H9 (cell line): ENCODE measurements at regions not wholly inside any gene's neighbourhood (a gene's known extent, or its start where the extent isn't known, plus 50 kb on each side); places are given as distances from the start of the nearest gene placed in this dataset.
"Not testable (repeated sequence)": the region's sequence is repeated elsewhere in the genome, so short reads cannot be mapped to it uniquely, and the experiment has no call there.

ENCODE experiments used
- DNase-seq: peaks from one replicate; pipeline ENCODE4 v3.0.0-alpha.2; 2017
- H2AFZ ChIP-seq: one replicate; pipeline ENCODE4 v1.6.1; 2013; ENCODE audit warnings: mild to moderate bottlenecking, low read length, control low read depth, moderate library complexity
- H2AK5ac ChIP-seq: 2 replicates; pipeline ENCODE4 v1.6.1; 2013; ENCODE audit warnings: low read length, control low read depth, mixed read lengths; ENCODE audit not compliant: insufficient read length
- H2BK120ac ChIP-seq: one replicate; pipeline ENCODE4 v1.6.1; 2013; ENCODE audit warnings: low read depth, mild to moderate bottlenecking, low read length, control low read depth, inconsistent platforms; ENCODE audit not compliant: poor library complexity, severe bottlenecking
- H2BK12ac ChIP-seq: 2 replicates; pipeline ENCODE4 v1.6.1; 2013; ENCODE audit warnings: low read length, control low read depth, mixed read lengths, low read depth; ENCODE audit not compliant: insufficient read length
- H2BK15ac ChIP-seq: 2 replicates; pipeline ENCODE4 v1.6.1; 2013; ENCODE audit warnings: low read depth, low read length, control low read depth
- H2BK20ac ChIP-seq: one replicate; pipeline ENCODE4 v1.6.1; 2013; ENCODE audit warnings: low read depth, mild to moderate bottlenecking, low read length, control low read depth, inconsistent platforms; ENCODE audit not compliant: poor library complexity, severe bottlenecking
- H2BK5ac ChIP-seq: 2 replicates; pipeline ENCODE4 v1.6.1; 2013; ENCODE audit warnings: low read length, control low read depth, mixed read lengths; ENCODE audit not compliant: insufficient read length
- H3K14ac ChIP-seq: 2 replicates; pipeline ENCODE4 v1.6.1; 2013; ENCODE audit warnings: low read length, control low read depth; ENCODE audit not compliant: insufficient read depth
- H3K18ac ChIP-seq: 2 replicates; pipeline ENCODE4 v1.6.1; 2013; ENCODE audit warnings: low read depth, mild to moderate bottlenecking, mixed read lengths, low read length, control low read depth; ENCODE audit not compliant: insufficient read length
- H3K23ac ChIP-seq: 2 replicates; pipeline ENCODE4 v1.6.1; 2013; ENCODE audit warnings: low read length, control low read depth, mixed read lengths, low read depth; ENCODE audit not compliant: insufficient read length
- H3K23me2 ChIP-seq: 2 replicates; pipeline ENCODE4 v1.6.1; 2013; ENCODE audit warnings: low read depth, mild to moderate bottlenecking, mixed read lengths, low read length, control low read depth; ENCODE audit not compliant: insufficient read length, poor library complexity, severe bottlenecking
- H3K27ac ChIP-seq: 2 replicates; pipeline ENCODE4 v1.5.1; 2013; ENCODE audit warnings: low read length, control low read depth, mixed read lengths, low read depth; ENCODE audit not compliant: insufficient read length
- H3K27me3 ChIP-seq: 2 replicates; pipeline ENCODE4 v1.6.1; 2013; ENCODE audit warnings: low read length, control low read depth, inconsistent platforms; ENCODE audit not compliant: insufficient read depth
- H3K4ac ChIP-seq: 2 replicates; pipeline ENCODE4 v1.6.1; 2013; ENCODE audit warnings: low read depth, mild to moderate bottlenecking, control low read depth, inconsistent platforms, low read length, moderate library complexity
- H3K4me1 ChIP-seq: 2 replicates; pipeline ENCODE4 v1.6.1; 2013; ENCODE audit warnings: low read length, control low read depth, inconsistent platforms; ENCODE audit not compliant: insufficient read depth
- H3K4me2 ChIP-seq: 2 replicates; pipeline ENCODE4 v1.6.1; 2013; ENCODE audit warnings: low read length, control low read depth, mixed read lengths; ENCODE audit not compliant: insufficient read length, insufficient read depth
- H3K56ac ChIP-seq: 2 replicates; pipeline ENCODE4 v1.6.1; 2013; ENCODE audit warnings: low read depth, mild to moderate bottlenecking, mixed read lengths, low read length, control low read depth; ENCODE audit not compliant: insufficient read length
- H3K79me1 ChIP-seq: 2 replicates; pipeline ENCODE4 v1.6.1; 2013; ENCODE audit warnings: low read depth, mild to moderate bottlenecking, moderate library complexity, low read length, control low read depth, inconsistent platforms; ENCODE audit not compliant: insufficient read depth, poor library complexity, severe bottlenecking
- H3K79me2 ChIP-seq: 2 replicates; pipeline ENCODE4 v1.6.1; 2013; ENCODE audit warnings: low read length, control low read depth, inconsistent platforms; ENCODE audit not compliant: insufficient read depth
- H3K9ac ChIP-seq: 2 replicates; pipeline ENCODE4 v1.6.1; 2013; ENCODE audit warnings: low read length, control low read depth, mixed read lengths; ENCODE audit not compliant: insufficient read length; ENCODE audit errors: extremely low read depth
- H3K9me3 ChIP-seq: one replicate; pipeline ENCODE4 v1.6.1; 2013; ENCODE audit warnings: low read depth, low read length, inconsistent platforms; ENCODE audit not compliant: control insufficient read depth
- H3T11ph ChIP-seq: one replicate; pipeline ENCODE4 v1.6.1; 2013; ENCODE audit warnings: mild to moderate bottlenecking, low read length, control low read depth, inconsistent platforms
- H4K20me1 ChIP-seq: one replicate; pipeline ENCODE4 v1.6.1; 2013; ENCODE audit not compliant: control insufficient read depth, insufficient read length, insufficient read depth
- H4K5ac ChIP-seq: 2 replicates; pipeline ENCODE4 v1.6.1; 2013; ENCODE audit warnings: low read depth, mild to moderate bottlenecking, mixed read lengths, low read length, control low read depth; ENCODE audit not compliant: insufficient read length
- H4K8ac ChIP-seq: replicated peaks from 2 replicates; pipeline ENCODE4 v1.6.1; 2013; ENCODE audit warnings: low read length, control low read depth, mixed read lengths, low read depth; ENCODE audit not compliant: insufficient read length
- H4K91ac ChIP-seq: 2 replicates; pipeline ENCODE4 v1.6.1; 2013; ENCODE audit warnings: low read depth, mild to moderate bottlenecking, moderate library complexity, mixed read lengths, low read length, control low read depth; ENCODE audit not compliant: insufficient read length
- H3K27ac Mint-ChIP-seq, 3 experiments: 2 replicates in 2 of 3; 3 replicates in 1 of 3; pipeline ENCODE4 v1.8.0; 2020 to 2021; ENCODE audit warnings: mixed read lengths in 3 of 3, mild to moderate bottlenecking in 1 of 3, moderate library complexity in 1 of 3
- H3K27me3 Mint-ChIP-seq: 2 replicates; pipeline ENCODE4 v1.8.0; 2021; ENCODE audit warnings: low read depth, mild to moderate bottlenecking, moderate library complexity, mixed read lengths
- H3K36me3 Mint-ChIP-seq, 3 experiments: 2 replicates in 2 of 3; 3 replicates in 1 of 3; pipeline ENCODE4 v1.8.0; 2020 to 2021; ENCODE audit warnings: low read depth in 3 of 3, mixed read lengths in 3 of 3; ENCODE audit not compliant: insufficient read depth in 1 of 3
- H3K4me1 Mint-ChIP-seq, 2 experiments: 2 replicates each; pipeline ENCODE4 v1.8.0; 2020; ENCODE audit warnings: mixed read lengths in 2 of 2
- H3K4me3 Mint-ChIP-seq, 2 experiments: 2 replicates in 1 of 2; 3 replicates in 1 of 2; pipeline ENCODE4 v1.8.0; 2020 to 2021; ENCODE audit warnings: mild to moderate bottlenecking in 2 of 2, mixed read lengths in 2 of 2, moderate library complexity in 1 of 2
- H3K9me3 Mint-ChIP-seq, 2 experiments: 2 replicates in 1 of 2; 3 replicates in 1 of 2; pipeline ENCODE4 v1.8.0; 2020; ENCODE audit warnings: mild to moderate bottlenecking in 2 of 2, mixed read lengths in 2 of 2, moderate library complexity in 1 of 2
- CTCF ChIP-seq: fragments of 200-600 bp; sonication (generic); conservative IDR thresholded peaks from 3 replicates; pipeline ENCODE4 v1.8.0; 2021; ENCODE audit warnings: antibody characterized with exemption, mild to moderate bottlenecking
- WGBS: extraction: QIAGEN DNeasy Blood & Tissue Kit; methylation state at CpG from one replicate; pipeline ENCODE4 v1.1.7; 2013; ENCODE audit warnings: missing lambda C conversion rate, low lambda C conversion rate, mixed read lengths; ENCODE audit not compliant: insufficient read length; ENCODE audit errors: extremely low coverage; 5-methylcytosine and 5-hydroxymethylcytosine counted together

GRCh38 chr5:38134810-38135209 is 123.5 kb upstream of the EGFLAM start:
- Histone ChIP-seq H2BK12ac (no peak overlapping the region), H4K20me1 (no peaks in the 10 kb centered on the region), H2BK20ac (no peak overlapping the region), H3K14ac (no peak overlapping the region), H3K27ac (no peak overlapping the region), H2BK15ac (no peak overlapping the region), H3K9me3 (no peaks in the 10 kb centered on the region), H2AFZ (no peak overlapping the region), H2AK5ac (no peak overlapping the region), H3K23ac (no peak overlapping the region), H4K5ac (no peak overlapping the region), H3K79me2 (no peaks in the 10 kb centered on the region), H2BK5ac (no peak overlapping the region), H3K79me1 (no peaks in the 10 kb centered on the region), H2BK120ac (no peak overlapping the region), H3K18ac (no peak overlapping the region), H3K4me2 (no peak overlapping the region), H3K4ac (no peak overlapping the region), H3K4me1 (no peaks in the 10 kb centered on the region; the same call in 1 of the 2 replicates), H4K91ac (no peak overlapping the region), H4K8ac (no peak overlapping the region), H3K23me2 (no peaks in the 10 kb centered on the region), H3K27me3 (no peaks in the 10 kb centered on the region), H3K56ac (no peak overlapping the region), H3T11ph (no peak overlapping the region), H3K9ac (no peak overlapping the region)
- H3K4me1 Mint-ChIP-seq = peaks cover 15 to 18% of the 10 kb centered on the region in 2 experiments
- H3K4me3 Mint-ChIP-seq = no peak overlapping the region
- H3K36me3 Mint-ChIP-seq = no peaks in the 10 kb centered on the region
- H3K27ac Mint-ChIP-seq = peak overlapping the region in 1 of 3 experiments; percentile 23; a peak in 1 of 7 replicates
- TF ChIP-seq CTCF = no peak
- H3K9me3 Mint-ChIP-seq = no peaks in the 10 kb centered on the region
- WGBS = no CpG with 5 or more reads among the region's 19 CpGs
- DNase-seq = no peak
- no peaks in the 10 kb centered on the region; the same call in 1 of the 2 replicates for H3K27me3 Mint-ChIP-seq

DNA sequence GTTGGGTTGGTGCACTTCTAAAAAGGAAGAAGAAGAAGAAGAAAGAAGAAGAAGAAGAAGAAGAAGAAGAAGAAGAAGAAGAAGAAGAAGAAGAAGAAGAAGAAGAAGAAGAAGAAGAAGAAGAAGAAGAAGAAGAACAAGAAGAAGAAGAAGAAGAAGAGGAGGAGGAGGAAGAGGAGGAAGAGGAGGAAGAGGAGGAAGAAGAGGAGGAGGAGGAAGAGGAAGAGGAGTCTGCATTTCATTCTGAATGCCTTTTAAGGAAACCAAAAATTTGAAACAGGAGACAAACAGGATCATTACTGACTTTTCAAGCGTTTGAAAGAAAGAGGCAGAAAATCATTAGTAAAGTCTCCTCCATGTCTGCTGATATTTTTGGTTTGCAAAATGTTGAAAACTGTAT is 124.1 kb upstream of the EGFLAM start:
- H3K4me1 Mint-ChIP-seq = peaks cover 18 to 21% of the 10 kb centered on the region in 2 experiments
- H2BK5ac ChIP-seq, H3K56ac ChIP-seq, H3K18ac ChIP-seq, H3K23ac ChIP-seq, H3K4me2 ChIP-seq, H2BK120ac ChIP-seq, H4K91ac ChIP-seq, H3K9ac ChIP-seq, H2AFZ ChIP-seq, H3K9me3 Mint-ChIP-seq, H3K23me2 ChIP-seq, H3K14ac ChIP-seq, H4K8ac ChIP-seq, DNase-seq, H2BK12ac ChIP-seq, H4K5ac ChIP-seq, H3K4me3 Mint-ChIP-seq, H2BK20ac ChIP-seq, H3K4me1 ChIP-seq, H3K27ac ChIP-seq, H3K27me3 Mint-ChIP-seq, H3K79me1 ChIP-seq, H3K27ac Mint-ChIP-seq, H3K9me3 ChIP-seq, H2BK15ac ChIP-seq, H3K4ac ChIP-seq, H3K27me3 ChIP-seq, H4K20me1 ChIP-seq, H3K79me2 ChIP-seq, H3T11ph ChIP-seq, H3K36me3 Mint-ChIP-seq, H2AK5ac ChIP-seq: not testable (repeated sequence)
- no CpG with 5 or more reads among the region's 1 CpG for WGBS
